Liver (tissue), 3 donors: ENCODE measurements at regions not wholly inside any gene's neighbourhood (a gene's known extent, or its start where the extent isn't known, plus 50 kb on each side); places are given as distances from the start of the nearest gene placed in this dataset.

ENCODE experiments used
- ATF3 ChIP-seq: IDR thresholded peaks from 2 replicates; pipeline ENCODE4 v1.6.1; 2016; ENCODE audit warnings: antibody characterized with exemption
- CTCF ChIP-seq: fragments of 150-350 bp; IDR thresholded peaks from 2 replicates; pipeline ENCODE4 v1.5.1; 2017; ENCODE audit warnings: improper control_type of control experiment, low read depth, low read length; ENCODE audit not compliant: missing input control
- EGR1 ChIP-seq, 2 donors: IDR thresholded peaks; 2 replicates each; pipeline ENCODE4 v1.6.1; 2016 to 2018; ENCODE audit warnings: antibody characterized with exemption in 2 of 2, low read depth in 2 of 2
- GABPA ChIP-seq, 2 donors: IDR thresholded peaks in 1 of 2; conservative IDR thresholded peaks in 1 of 2; 2 replicates each; pipeline ENCODE4 v1.6.1; 2016; ENCODE audit warnings: antibody characterized with exemption in 2 of 2, mild to moderate bottlenecking in 1 of 2, moderate library complexity in 1 of 2
- MAX ChIP-seq: IDR thresholded peaks from 2 replicates; pipeline ENCODE4 v1.6.1; 2016; ENCODE audit warnings: antibody characterized with exemption
- REST ChIP-seq: IDR thresholded peaks from 2 replicates; pipeline ENCODE4 v1.6.1; 2016; ENCODE audit warnings: antibody characterized with exemption, mild to moderate bottlenecking
- TAF1 ChIP-seq: conservative IDR thresholded peaks from 2 replicates; pipeline ENCODE4 v1.6.1; 2016; ENCODE audit warnings: antibody characterized with exemption, mild to moderate bottlenecking
- YY1 ChIP-seq: IDR thresholded peaks from 2 replicates; pipeline ENCODE4 v1.6.1; 2016; ENCODE audit warnings: antibody characterized with exemption, mild to moderate bottlenecking
- donor health status: healthy.
- donor health status: healthy.

- no peak for TF ChIP-seq CTCF
- TF ChIP-seq MAX = no peak
- no peak for TF ChIP-seq YY1
- TF ChIP-seq GABPA (IDR thresholded peaks at IDR 0.05 in 1 of 2, conservative IDR thresholded peaks at IDR 0.05 in 1 of 2) = no peak
- no peak for TF ChIP-seq REST
- no peak for TF ChIP-seq TAF1
- no peak for TF ChIP-seq ATF3
- TF ChIP-seq EGR1 (IDR thresholded peaks at IDR 0.05; ENCODE audit: low read depth in 2 of 2) = no peak
Measured at GRCh38 chr10:16280595-16280994, 156.2 kb upstream of the PTER start.
